ENCODE measurements at regions not wholly inside any gene's neighbourhood (a gene's known extent, or its start where the extent isn't known, plus 50 kb on each side); places are given as distances from the start of the nearest gene placed in this dataset.

GRCh38 chr3:180391001-180391400 lies 211.0 kb upstream of the TTC14 start:
- no peak overlapping the region for H2AFZ ChIP-seq (ENCODE audit: low read depth, low read length)
- no peaks in the 10 kb centered on the region for H3K9me3 ChIP-seq (ENCODE audit: low read length)
- TF ChIP-seq, protein P1, sequence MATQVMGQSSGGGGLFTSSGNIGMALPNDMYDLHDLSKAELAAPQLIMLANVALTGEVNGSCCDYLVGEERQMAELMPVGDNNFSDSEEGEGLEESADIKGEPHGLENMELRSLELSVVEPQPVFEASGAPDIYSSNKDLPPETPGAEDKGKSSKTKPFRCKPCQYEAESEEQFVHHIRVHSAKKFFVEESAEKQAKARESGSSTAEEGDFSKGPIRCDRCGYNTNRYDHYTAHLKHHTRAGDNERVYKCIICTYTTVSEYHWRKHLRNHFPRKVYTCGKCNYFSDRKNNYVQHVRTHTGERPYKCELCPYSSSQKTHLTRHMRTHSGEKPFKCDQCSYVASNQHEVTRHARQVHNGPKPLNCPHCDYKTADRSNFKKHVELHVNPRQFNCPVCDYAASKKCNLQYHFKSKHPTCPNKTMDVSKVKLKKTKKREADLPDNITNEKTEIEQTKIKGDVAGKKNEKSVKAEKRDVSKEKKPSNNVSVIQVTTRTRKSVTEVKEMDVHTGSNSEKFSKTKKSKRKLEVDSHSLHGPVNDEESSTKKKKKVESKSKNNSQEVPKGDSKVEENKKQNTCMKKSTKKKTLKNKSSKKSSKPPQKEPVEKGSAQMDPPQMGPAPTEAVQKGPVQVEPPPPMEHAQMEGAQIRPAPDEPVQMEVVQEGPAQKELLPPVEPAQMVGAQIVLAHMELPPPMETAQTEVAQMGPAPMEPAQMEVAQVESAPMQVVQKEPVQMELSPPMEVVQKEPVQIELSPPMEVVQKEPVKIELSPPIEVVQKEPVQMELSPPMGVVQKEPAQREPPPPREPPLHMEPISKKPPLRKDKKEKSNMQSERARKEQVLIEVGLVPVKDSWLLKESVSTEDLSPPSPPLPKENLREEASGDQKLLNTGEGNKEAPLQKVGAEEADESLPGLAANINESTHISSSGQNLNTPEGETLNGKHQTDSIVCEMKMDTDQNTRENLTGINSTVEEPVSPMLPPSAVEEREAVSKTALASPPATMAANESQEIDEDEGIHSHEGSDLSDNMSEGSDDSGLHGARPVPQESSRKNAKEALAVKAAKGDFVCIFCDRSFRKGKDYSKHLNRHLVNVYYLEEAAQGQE (IDR thresholded peaks at IDR 0.05; ENCODE audit: borderline replicate concordance): no peak
- TF ChIP-seq MXI1 (conservative IDR thresholded peaks at IDR 0.05; ENCODE audit: poor library complexity, severe bottlenecking) (no peak), EP300 (conservative IDR thresholded peaks at IDR 0.05; ENCODE audit: poor library complexity, severe bottlenecking) (no peak), POLR2AphosphoS5 (IDR thresholded peaks at IDR 0.05) (no peak), SMC3 (conservative IDR thresholded peaks at IDR 0.05; ENCODE audit: poor library complexity) (no peak), TAF1 (IDR thresholded peaks at IDR 0.05; ENCODE audit: low read depth) (no peak), RAD21 (conservative IDR thresholded peaks at IDR 0.05) (no peak), EZH2 (IDR thresholded peaks at IDR 0.05; ENCODE audit: borderline replicate concordance, insufficient read depth, low read length, poor library complexity, severe bottlenecking) (no peak)
- TF ChIP-seq, protein P2, sequence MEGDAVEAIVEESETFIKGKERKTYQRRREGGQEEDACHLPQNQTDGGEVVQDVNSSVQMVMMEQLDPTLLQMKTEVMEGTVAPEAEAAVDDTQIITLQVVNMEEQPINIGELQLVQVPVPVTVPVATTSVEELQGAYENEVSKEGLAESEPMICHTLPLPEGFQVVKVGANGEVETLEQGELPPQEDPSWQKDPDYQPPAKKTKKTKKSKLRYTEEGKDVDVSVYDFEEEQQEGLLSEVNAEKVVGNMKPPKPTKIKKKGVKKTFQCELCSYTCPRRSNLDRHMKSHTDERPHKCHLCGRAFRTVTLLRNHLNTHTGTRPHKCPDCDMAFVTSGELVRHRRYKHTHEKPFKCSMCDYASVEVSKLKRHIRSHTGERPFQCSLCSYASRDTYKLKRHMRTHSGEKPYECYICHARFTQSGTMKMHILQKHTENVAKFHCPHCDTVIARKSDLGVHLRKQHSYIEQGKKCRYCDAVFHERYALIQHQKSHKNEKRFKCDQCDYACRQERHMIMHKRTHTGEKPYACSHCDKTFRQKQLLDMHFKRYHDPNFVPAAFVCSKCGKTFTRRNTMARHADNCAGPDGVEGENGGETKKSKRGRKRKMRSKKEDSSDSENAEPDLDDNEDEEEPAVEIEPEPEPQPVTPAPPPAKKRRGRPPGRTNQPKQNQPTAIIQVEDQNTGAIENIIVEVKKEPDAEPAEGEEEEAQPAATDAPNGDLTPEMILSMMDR (IDR thresholded peaks at IDR 0.05; ENCODE audit: poor library complexity, severe bottlenecking): no peak
- H3K79me2 ChIP-seq (replicated peaks; ENCODE audit: insufficient read depth, low read length): no peaks in the 10 kb centered on the region
- H4K20me1 ChIP-seq (ENCODE audit: insufficient read depth): no peaks in the 10 kb centered on the region
- no peak overlapping the region for H3K4me3 ChIP-seq (ENCODE audit: low read length)
- H3K27ac ChIP-seq (ENCODE audit: low read length): no peak overlapping the region
- no peaks in the 10 kb centered on the region for H3F3A ChIP-seq (ENCODE audit: insufficient read depth, low read length, poor library complexity, severe bottlenecking)
- no peaks in the 10 kb centered on the region for H3K36me3 ChIP-seq (ENCODE audit: insufficient read depth, low read length)
- no peak overlapping the region for H3K9ac ChIP-seq (ENCODE audit: low read length)
- H3K4me2 ChIP-seq (ENCODE audit: low read length): no peak overlapping the region
- H3K9me2 ChIP-seq (ENCODE audit: insufficient read depth, low read length): no peaks in the 10 kb centered on the region
- H3K27me3 ChIP-seq (ENCODE audit: insufficient read depth, low read depth, low read length): no peaks in the 10 kb centered on the region

GRCh38 chr3:180401226-180401625 lies 200.7 kb upstream of the TTC14 start:
- no peaks in the 10 kb centered on the region for H3K9me3 ChIP-seq (ENCODE audit: low read length)
- no peaks in the 10 kb centered on the region for H3K27me3 ChIP-seq (ENCODE audit: insufficient read depth, low read depth, low read length)
- H3F3A ChIP-seq (ENCODE audit: insufficient read depth, low read length, poor library complexity, severe bottlenecking): no peaks in the 10 kb centered on the region
- no peak overlapping the region for H3K9ac ChIP-seq (ENCODE audit: low read length)
- H4K20me1 ChIP-seq (ENCODE audit: insufficient read depth): no peaks in the 10 kb centered on the region
- no peak overlapping the region for H3K27ac ChIP-seq (ENCODE audit: low read length)
- H3K36me3 ChIP-seq (ENCODE audit: insufficient read depth, low read length): no peaks in the 10 kb centered on the region
- H2AFZ ChIP-seq (ENCODE audit: low read depth, low read length): no peak overlapping the region
- no peaks in the 10 kb centered on the region for H3K9me2 ChIP-seq (ENCODE audit: insufficient read depth, low read length)
- no peak overlapping the region for H3K4me3 ChIP-seq (ENCODE audit: low read length)
- no peak overlapping the region for H3K4me2 ChIP-seq (ENCODE audit: low read length)
- TF ChIP-seq, protein P2 (IDR thresholded peaks at IDR 0.05; ENCODE audit: poor library complexity, severe bottlenecking): no peak
- TF ChIP-seq RAD21 (conservative IDR thresholded peaks at IDR 0.05) (no peak), SMC3 (conservative IDR thresholded peaks at IDR 0.05; ENCODE audit: poor library complexity) (no peak), EZH2 (IDR thresholded peaks at IDR 0.05; ENCODE audit: borderline replicate concordance, insufficient read depth, low read length, poor library complexity, severe bottlenecking) (no peak), MXI1 (conservative IDR thresholded peaks at IDR 0.05; ENCODE audit: poor library complexity, severe bottlenecking) (no peak), POLR2AphosphoS5 (IDR thresholded peaks at IDR 0.05) (no peak), TAF1 (IDR thresholded peaks at IDR 0.05; ENCODE audit: low read depth) (no peak), EP300 (conservative IDR thresholded peaks at IDR 0.05; ENCODE audit: poor library complexity, severe bottlenecking) (no peak)
- TF ChIP-seq, protein P1 (IDR thresholded peaks at IDR 0.05; ENCODE audit: borderline replicate concordance): no peak
- no peaks in the 10 kb centered on the region for H3K79me2 ChIP-seq (replicated peaks; ENCODE audit: insufficient read depth, low read length)
